ENCODE measurements at regions not wholly inside any gene's neighbourhood (a gene's known extent, or its start where the extent isn't known, plus 50 kb on each side); places are given as distances from the start of the nearest gene placed in this dataset.
"Not testable (repeated sequence)": the region's sequence is repeated elsewhere in the genome, so short reads cannot be mapped to it uniquely, and the experiment has no call there.

- DNase-seq = no peak
Observed at GRCh38 chr4:180341926-180342325, 1901.3 kb upstream of the TENM3 start.

- DNase-seq = no peak
Observed at GRCh38 chr4:180350901-180351300, 1892.3 kb upstream of the TENM3 start.

DNA sequence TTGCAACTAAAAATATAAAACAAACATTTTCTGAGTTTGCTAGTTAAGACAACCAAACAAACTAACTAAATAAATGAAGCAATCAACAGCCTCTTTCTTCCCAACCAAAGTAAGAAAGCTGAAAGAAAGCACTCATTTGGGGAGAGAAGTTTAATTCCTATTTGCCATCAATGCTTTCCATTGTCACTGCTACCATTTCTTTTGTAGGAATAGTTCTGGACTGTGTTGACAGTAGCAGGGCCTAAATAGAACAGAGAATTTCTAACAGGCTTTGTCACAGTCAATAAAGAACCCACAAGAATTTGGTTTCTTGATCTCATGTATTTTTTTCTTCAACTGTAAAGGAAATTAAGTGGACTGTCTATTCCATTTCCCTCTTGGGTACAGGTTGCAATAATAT is 1886.4 kb upstream of the TENM3 start:
- no peak for DNase-seq

GRCh38 chr4:180360113-180360512 is 1883.1 kb upstream of the TENM3 start:
- not testable (repeated sequence) for DNase-seq

DNA sequence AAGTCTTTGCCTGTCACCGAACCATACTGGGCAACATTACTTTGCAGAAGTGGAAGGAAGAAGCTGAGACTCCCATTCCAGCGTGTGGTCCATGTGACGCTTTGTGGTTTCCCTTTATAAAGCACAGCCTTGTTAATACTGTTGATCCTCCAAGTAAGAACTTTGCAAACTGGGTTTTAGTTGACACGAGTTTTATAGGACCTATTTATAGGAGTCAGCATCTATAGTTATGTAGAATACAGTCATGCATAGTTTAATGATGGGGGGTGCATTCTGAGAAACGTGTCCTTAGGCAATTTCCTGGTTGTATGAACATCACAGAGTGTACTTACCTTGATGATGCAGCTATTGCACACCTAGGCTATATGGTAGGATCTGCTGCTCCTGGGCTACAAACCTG is 1879.4 kb upstream of the TENM3 start:
- no peak for DNase-seq

GRCh38 chr4:180372691-180373090 is 1870.5 kb upstream of the TENM3 start:
- DNase-seq = no peak

DNA sequence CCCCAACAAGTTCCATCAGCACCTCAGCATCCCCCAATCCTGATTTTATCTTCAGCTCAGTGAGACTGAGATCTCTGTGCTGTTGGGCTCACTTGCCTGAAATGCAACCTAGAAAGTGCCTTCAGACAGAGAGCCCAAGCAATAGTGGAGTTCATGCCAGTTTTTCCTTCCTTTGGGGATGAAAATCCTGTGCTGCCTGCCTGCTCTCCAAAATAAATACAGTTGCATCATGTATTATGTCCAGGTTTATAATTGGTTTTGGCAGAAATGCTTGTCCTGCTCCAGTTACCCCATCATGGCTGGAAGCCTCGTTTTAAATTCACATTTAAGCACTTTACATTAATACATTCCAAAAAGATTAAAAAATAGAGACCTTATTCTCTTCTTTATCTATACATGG is 1865.5 kb upstream of the TENM3 start:
- no peak for DNase-seq

DNA sequence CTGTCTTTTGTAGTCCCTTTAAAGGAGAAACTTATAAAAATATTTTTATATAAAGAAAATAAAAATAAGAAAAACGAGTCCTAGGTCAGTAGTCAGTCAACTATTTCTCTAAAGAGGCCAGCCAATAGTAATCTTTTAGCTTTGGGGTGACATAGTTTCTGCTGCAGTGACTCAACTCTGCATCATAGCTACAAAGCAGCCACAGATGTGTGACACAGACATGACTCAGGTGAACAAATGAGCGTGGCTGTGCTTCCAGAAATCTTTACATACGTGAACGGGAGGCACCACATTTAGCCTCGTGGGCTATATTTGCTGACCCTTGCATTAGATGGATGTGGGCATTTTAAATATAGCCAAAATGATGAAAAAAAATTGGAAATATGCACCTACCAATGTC is 1862.5 kb upstream of the TENM3 start:
- no peak for DNase-seq

GRCh38 chr4:180391613-180392012 is 1851.6 kb upstream of the TENM3 start:
- no peak for DNase-seq

- DNase-seq = no peak
Observed at GRCh38 chr4:180394312-180394711, 1848.9 kb upstream of the TENM3 start.

GRCh38 chr4:180394730-180395129 is 1848.5 kb upstream of the TENM3 start:
- no peak for DNase-seq

DNA sequence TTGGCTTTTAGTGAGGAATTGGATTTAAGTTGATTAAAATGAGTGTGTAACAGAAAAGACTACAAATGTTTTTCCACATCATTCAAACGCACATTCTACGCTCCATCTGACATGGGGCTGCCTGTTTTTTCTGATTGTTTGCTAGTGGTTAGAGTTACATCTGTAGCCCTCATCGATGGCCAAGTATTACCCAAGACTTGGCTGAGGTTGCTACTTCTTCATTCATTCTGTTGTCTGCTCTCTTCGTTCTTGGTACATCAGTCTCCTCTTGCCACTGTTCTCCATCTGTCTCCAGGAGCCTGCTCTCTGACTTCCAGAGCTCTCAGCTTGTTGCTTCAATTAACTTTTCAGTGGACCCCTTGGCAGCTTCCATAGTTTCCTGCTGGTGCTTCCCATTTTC is 1844.6 kb upstream of the TENM3 start:
- no peak for DNase-seq

- DNase-seq = no peak
Observed at GRCh38 chr4:180407275-180407885, 1835.8 kb upstream of the TENM3 start.

GRCh38 chr4:180418819-180419531 is 1824.2 kb upstream of the TENM3 start:
- no peak for DNase-seq

DNA sequence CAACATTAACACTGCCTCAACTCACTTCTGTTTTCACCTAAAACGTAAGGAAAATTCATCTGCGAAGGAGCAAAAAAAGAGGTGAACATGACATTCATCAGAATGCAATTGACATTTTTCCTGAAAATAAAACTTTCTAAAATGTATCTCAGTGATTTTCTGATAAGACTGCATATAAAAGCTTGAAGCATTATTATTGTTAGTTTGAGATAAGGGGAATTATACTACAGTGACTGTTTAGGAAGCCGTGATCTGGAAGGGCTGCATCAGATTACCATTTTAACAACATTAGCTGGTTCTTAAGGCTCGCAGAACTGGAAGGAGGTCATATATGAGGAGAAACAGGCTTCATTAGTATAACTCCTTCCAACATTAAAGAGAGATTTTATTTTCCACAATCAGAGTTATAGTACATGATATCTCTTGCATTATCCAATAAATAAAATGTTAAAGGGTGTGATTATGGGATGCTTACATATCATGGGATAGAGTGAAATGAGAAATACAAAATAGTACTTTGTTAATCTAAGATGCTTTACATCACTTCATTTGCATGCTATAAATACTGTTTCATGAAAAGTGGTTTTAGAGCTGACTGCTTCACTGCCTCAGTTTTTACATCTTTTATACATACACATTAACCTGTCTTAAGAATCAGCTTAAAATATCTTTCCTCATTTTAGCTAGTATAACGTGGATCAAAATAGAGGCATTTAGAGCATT is 1820.1 kb upstream of the TENM3 start:
- no peak for DNase-seq

- DNase-seq = no peak
Observed at GRCh38 chr4:180423712-180424057, 1819.5 kb upstream of the TENM3 start.

GRCh38 chr4:180426938-180427337 is 1816.3 kb upstream of the TENM3 start:
- no peak for DNase-seq

DNA sequence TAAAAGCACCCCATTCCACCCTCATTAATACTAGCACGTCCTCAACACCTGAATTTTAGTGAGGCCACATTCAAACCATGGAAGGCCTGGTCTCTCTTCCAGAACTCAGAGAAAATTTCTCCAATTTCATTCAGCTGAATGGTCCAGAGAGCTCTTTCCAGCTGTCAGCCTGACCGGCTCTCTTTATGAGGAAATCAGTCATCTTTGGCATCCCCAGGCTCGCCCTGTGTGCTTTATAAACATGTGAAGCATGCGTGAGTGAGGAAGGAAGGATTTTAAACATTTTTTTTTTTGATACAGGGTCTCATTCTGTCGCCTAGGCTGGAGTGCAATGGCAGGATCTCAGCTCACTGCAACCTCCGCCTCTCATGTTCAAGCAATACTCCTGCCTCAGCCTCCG is 1812.9 kb upstream of the TENM3 start:
- DNase-seq = no peak

DNA sequence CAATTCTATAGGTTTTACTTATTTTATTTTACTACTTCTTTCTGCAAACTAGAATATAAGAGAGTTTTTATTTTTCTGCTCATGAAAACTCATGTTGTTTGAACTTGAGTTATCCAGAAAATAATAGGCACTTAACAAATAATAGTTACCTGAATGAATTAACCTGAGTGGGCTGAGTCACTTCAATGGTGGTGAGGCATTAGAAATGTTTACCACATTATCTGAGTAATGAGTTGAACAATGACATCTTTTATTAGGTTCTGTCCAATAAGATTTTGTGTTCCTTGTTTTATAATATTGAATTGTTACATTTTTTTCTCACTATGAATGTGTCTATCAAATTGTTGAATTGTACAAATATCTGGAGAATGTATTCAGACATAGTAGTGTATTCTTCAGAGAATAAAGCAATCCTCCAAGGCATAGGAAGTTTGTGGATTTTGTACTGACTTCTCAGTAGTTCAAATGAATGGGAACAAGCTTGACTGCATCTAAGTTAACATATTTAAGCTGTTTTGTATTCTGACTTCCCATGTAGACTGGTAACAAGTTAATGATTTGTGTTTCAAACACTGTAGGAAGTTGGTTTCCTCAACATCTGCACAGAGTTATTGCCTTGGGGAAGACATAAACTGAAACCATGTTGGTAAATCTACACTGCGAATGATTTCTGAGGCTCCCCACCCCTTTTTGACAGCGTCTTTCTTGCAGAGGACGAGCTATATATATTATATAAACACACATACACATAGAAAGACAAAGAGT is 1808.9 kb upstream of the TENM3 start:
- DNase-seq = no peak

DNA sequence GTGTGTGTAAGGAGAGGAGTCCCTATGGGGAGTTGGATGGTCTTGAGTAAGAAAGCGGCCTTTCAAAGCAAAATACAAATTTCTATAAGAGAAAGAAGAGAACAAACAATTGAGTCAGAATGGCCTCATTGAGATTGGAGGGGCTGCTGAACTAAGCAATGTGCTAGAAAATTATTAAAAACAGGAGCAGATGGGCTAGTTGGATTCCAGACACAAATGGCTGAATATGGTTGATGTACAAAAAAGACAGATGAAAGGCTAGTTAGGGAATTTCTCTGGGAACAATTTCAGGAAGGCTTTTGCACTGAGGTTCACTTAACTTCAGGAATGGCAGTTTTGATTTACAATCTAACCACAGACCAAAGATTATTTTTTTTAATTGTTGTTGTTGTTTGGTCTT is 1806.8 kb upstream of the TENM3 start:
- no peak for DNase-seq

DNA sequence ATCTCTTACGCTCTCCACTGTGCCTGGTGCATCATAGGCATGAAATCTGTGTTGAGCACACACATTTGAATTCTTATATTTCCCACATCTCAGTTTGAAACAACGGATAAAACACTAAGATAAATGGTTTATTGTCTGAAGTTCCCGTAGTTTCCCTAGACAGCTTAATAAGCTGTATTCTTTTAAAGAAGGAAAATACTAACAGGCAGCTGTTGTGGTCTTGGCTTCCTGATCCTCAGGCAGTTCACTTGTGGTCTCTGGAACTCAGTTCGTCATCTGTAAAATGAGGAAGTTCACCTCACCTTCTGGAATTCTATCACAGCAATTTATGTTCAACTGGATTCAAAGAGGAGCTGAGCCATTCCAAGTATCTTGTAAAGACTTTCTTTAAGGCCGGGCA is 1805.6 kb upstream of the TENM3 start:
- DNase-seq = no peak

GRCh38 chr4:180448306-180448705 is 1794.9 kb upstream of the TENM3 start:
- no peak for DNase-seq

Data from hypothalamus (tissue), 51 donors.